ENCODE measurements at regions not wholly inside any gene's neighbourhood (a gene's known extent, or its start where the extent isn't known, plus 50 kb on each side); places are given as distances from the start of the nearest gene placed in this dataset.

DNA sequence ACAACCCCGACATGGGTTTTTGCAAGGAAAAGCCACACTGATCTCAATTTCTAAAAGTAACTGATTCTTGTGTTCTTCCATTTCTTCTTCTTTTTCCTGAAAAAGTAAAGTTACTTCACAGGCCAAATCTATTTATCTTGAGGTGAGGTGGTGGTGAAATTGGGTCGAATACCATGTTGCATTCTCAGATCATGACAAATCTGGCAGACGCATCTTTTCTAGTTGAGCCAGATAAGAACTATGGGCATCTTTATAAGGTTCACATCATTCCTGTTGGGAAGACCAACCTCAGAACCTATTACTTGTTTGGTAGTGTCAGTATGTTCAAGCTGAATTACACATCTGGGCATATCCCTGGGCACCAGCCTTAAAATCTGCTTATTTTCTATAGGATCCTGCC lies 78.6 kb upstream of the USP25 start:
- TF ChIP-seq, protein P1, sequence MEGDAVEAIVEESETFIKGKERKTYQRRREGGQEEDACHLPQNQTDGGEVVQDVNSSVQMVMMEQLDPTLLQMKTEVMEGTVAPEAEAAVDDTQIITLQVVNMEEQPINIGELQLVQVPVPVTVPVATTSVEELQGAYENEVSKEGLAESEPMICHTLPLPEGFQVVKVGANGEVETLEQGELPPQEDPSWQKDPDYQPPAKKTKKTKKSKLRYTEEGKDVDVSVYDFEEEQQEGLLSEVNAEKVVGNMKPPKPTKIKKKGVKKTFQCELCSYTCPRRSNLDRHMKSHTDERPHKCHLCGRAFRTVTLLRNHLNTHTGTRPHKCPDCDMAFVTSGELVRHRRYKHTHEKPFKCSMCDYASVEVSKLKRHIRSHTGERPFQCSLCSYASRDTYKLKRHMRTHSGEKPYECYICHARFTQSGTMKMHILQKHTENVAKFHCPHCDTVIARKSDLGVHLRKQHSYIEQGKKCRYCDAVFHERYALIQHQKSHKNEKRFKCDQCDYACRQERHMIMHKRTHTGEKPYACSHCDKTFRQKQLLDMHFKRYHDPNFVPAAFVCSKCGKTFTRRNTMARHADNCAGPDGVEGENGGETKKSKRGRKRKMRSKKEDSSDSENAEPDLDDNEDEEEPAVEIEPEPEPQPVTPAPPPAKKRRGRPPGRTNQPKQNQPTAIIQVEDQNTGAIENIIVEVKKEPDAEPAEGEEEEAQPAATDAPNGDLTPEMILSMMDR (IDR thresholded peaks at IDR 0.05), result no peak
- no peak for TF ChIP-seq POLR2AphosphoS5 (IDR thresholded peaks at IDR 0.05)
- TF ChIP-seq EP300 (IDR thresholded peaks at IDR 0.05), result no peak
